AG04450 (cell line): ENCODE measurements at regions not wholly inside any gene's neighbourhood (a gene's known extent, or its start where the extent isn't known, plus 50 kb on each side); places are given as distances from the start of the nearest gene placed in this dataset.

Experiments used
- CTCF ChIA-PET: fragments of 300-600, 350-600 bp; formaldehyde crosslinking; extraction: SDS; loops from one replicate; lab custom pipeline; 2022; ENCODE audit warnings: antibody characterized with exemption, inconsistent platforms; lab: Charles Lee
- POLR2A ChIA-PET: fragments of 350-600 bp; formaldehyde crosslinking; extraction: SDS; loops from one replicate; lab custom pipeline; 2021; ENCODE audit warnings: antibody characterized with exemption, inconsistent platforms; lab: Yijun Ruan, JAX
- DNase-seq: peaks from one replicate; pipeline ENCODE4 v3.0.0-alpha.2; 2011; ENCODE audit warnings: low read depth, low spot score
- H3K27ac ChIP-seq: one replicate; pipeline ENCODE4 v1.5.1; 2012; ENCODE audit warnings: low read depth, low read length, control low read depth
- H3K27me3 ChIP-seq: one replicate; pipeline ENCODE4 v1.6.0; 2012; ENCODE audit warnings: low read length; ENCODE audit not compliant: control insufficient read depth, insufficient read depth
- H3K4me3 ChIP-seq: 2 replicates; pipeline ENCODE4 v1.5.1; 2011; ENCODE audit warnings: mild to moderate bottlenecking, low read depth, low read length, control low read depth
- H3K9me3 ChIP-seq: 2 replicates; pipeline ENCODE4 v1.5.1; 2012; ENCODE audit warnings: low read length; ENCODE audit not compliant: control insufficient read depth, insufficient read depth
- CTCF ChIP-seq: IDR thresholded peaks from 2 replicates; pipeline ENCODE4 v1.5.1; 2011; ENCODE audit warnings: low read depth, low read length, control low read depth, inconsistent platforms

GRCh38 chr11:95717314-95717713 is 72.3 kb downstream of the FAM76B start:
- CTCF ChIA-PET, result interaction anchor here (1.2 kb wide), 1 partner anchor 12 kb away, joined by 5 read pairs; no protein-coding TSS in a partner anchor
- H3K9me3 ChIP-seq, result no peaks in the 10 kb centered on the region
- DNase-seq, result no peak
- peaks cover 11% of the 10 kb centered on the region for H3K27me3 ChIP-seq
- H3K27ac ChIP-seq, result no peak overlapping the region
- no peak overlapping the region for H3K4me3 ChIP-seq
- POLR2A ChIA-PET, result no interaction called here
- TF ChIP-seq CTCF, result no peak

- H3K27me3 ChIP-seq, result peaks cover 11% of the 10 kb centered on the region
- no peak for DNase-seq
- ChIA-PET CTCF (interaction anchor here (2.7 kb wide), 1 partner anchor 11 kb away, joined by 19 read pairs; no protein-coding TSS in a partner anchor), POLR2A (no interaction called here)
- H3K9me3 ChIP-seq, result no peaks in the 10 kb centered on the region
- no peak overlapping the region for H3K27ac ChIP-seq
- no peak for TF ChIP-seq CTCF
- no peak overlapping the region for H3K4me3 ChIP-seq
These were observed 73.3 kb downstream of the FAM76B start for GRCh38 chr11:95716266-95716665.

- H3K27ac ChIP-seq, result no peak overlapping the region
- H3K27me3 ChIP-seq, result peaks cover 11% of the 10 kb centered on the region
- CTCF ChIA-PET, result interaction anchor here (2.7 kb wide), 1 partner anchor 10 kb away, joined by 19 read pairs; no protein-coding TSS in a partner anchor
- POLR2A ChIA-PET, result no interaction called here
- TF ChIP-seq CTCF, result no peak
- no peak for DNase-seq
- no peaks in the 10 kb centered on the region for H3K9me3 ChIP-seq
- H3K4me3 ChIP-seq, result no peak overlapping the region
These were observed 73.8 kb downstream of the FAM76B start for GRCh38 chr11:95715777-95716241.

- no peak for TF ChIP-seq CTCF
- ChIA-PET POLR2A (no interaction called here), CTCF (interaction anchor here (0.5 to 2.7 kb wide), 2 partner anchors 9 to 701 kb away, joined by 4 to 19 read pairs; no protein-coding TSS in a partner anchor)
- H3K27ac ChIP-seq, result no peak overlapping the region
- no peak for DNase-seq
- H3K27me3 ChIP-seq, result peaks cover 11% of the 10 kb centered on the region
- no peak overlapping the region for H3K4me3 ChIP-seq
- H3K9me3 ChIP-seq, result no peaks in the 10 kb centered on the region
These were observed 74.5 kb downstream of the FAM76B start for GRCh38 chr11:95714843-95715776.

- no peak overlapping the region for H3K4me3 ChIP-seq
- no peak for TF ChIP-seq CTCF
These were observed 76.2 kb downstream of the FAM76B start for GRCh38 chr11:95713428-95713827.

More at GRCh38 chr11:95713428-95713827, 76.2 kb downstream of the FAM76B start:
- POLR2A ChIA-PET, result no interaction called here
- Histone ChIP-seq H3K27me3 (peaks cover 14% of the 10 kb centered on the region), H3K27ac (no peak overlapping the region), H3K9me3 (no peaks in the 10 kb centered on the region)
- CTCF ChIA-PET, result no interaction called here
- DNase-seq, result no peak
